ENCODE measurements at regions not wholly inside any gene's neighbourhood (a gene's known extent, or its start where the extent isn't known, plus 50 kb on each side); places are given as distances from the start of the nearest gene placed in this dataset.

DNA sequence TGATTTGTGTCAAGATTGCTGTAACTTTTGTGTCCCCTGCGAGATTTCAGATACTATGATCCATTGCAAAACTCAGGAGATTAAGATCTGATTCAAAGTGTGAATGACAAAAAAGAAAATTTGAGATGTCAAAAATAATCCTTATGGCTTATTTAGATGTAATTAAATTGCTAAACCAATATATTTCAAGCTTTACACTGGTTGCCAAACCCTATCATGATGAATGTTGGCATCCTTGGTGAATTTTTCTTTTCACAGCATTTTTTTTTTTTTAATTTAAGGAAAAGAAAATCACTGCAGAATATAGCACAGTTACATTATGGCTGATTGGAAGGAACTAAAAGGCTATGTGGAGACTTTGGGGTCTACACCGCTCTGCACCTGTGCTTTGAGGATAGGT, 133.5 kb upstream of the PITRM1 start:
- TF ChIP-seq ZFP30 (CRISPR knock-in tag; IDR thresholded peaks at IDR 0.05), result no peak
- TF ChIP-seq, protein P1, sequence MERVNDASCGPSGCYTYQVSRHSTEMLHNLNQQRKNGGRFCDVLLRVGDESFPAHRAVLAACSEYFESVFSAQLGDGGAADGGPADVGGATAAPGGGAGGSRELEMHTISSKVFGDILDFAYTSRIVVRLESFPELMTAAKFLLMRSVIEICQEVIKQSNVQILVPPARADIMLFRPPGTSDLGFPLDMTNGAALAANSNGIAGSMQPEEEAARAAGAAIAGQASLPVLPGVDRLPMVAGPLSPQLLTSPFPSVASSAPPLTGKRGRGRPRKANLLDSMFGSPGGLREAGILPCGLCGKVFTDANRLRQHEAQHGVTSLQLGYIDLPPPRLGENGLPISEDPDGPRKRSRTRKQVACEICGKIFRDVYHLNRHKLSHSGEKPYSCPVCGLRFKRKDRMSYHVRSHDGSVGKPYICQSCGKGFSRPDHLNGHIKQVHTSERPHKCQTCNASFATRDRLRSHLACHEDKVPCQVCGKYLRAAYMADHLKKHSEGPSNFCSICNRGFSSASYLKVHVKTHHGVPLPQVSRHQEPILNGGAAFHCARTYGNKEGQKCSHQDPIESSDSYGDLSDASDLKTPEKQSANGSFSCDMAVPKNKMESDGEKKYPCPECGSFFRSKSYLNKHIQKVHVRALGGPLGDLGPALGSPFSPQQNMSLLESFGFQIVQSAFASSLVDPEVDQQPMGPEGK (CRISPR knock-in tag; IDR thresholded peaks at IDR 0.05; ENCODE audit: borderline replicate concordance), result no peak
- TF ChIP-seq OSR1 (CRISPR knock-in tag; IDR thresholded peaks at IDR 0.05), result no peak
- no peak for TF ChIP-seq ZNF565 (CRISPR knock-in tag; conservative IDR thresholded peaks at IDR 0.05; ENCODE audit: low read depth)
- TF ChIP-seq, protein P2, sequence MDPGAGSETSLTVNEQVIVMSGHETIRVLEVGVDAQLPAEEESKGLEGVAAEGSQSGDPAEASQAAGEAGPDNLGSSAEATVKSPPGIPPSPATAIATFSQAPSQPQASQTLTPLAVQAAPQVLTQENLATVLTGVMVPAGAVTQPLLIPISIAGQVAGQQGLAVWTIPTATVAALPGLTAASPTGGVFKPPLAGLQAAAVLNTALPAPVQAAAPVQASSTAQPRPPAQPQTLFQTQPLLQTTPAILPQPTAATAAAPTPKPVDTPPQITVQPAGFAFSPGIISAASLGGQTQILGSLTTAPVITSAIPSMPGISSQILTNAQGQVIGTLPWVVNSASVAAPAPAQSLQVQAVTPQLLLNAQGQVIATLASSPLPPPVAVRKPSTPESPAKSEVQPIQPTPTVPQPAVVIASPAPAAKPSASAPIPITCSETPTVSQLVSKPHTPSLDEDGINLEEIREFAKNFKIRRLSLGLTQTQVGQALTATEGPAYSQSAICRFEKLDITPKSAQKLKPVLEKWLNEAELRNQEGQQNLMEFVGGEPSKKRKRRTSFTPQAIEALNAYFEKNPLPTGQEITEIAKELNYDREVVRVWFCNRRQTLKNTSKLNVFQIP (CRISPR knock-in tag; IDR thresholded peaks at IDR 0.05; ENCODE audit: borderline replicate concordance, low read depth), result no peak
- TF ChIP-seq TOX (CRISPR knock-in tag; IDR thresholded peaks at IDR 0.05; ENCODE audit: borderline replicate concordance), result no peak
- TF ChIP-seq ARNTL (CRISPR knock-in tag; IDR thresholded peaks at IDR 0.05; ENCODE audit: borderline replicate concordance, low read depth), result no peak
- no peak for TF ChIP-seq BACH2 (CRISPR knock-in tag; IDR thresholded peaks at IDR 0.05; ENCODE audit: borderline replicate concordance)
- TF ChIP-seq ZC3H10 (CRISPR knock-in tag; IDR thresholded peaks at IDR 0.05), result no peak
- TF ChIP-seq ESRRG (CRISPR knock-in tag; IDR thresholded peaks at IDR 0.05), result no peak
- no peak for TF ChIP-seq GLIS3 (CRISPR knock-in tag; IDR thresholded peaks at IDR 0.05)
- no peak for TF ChIP-seq ZFP3 (CRISPR knock-in tag; IDR thresholded peaks at IDR 0.05)
- TF ChIP-seq TCF4 (CRISPR knock-in tag; IDR thresholded peaks at IDR 0.05; ENCODE audit: borderline replicate concordance), result no peak
- TF ChIP-seq ISL1 (CRISPR knock-in tag; IDR thresholded peaks at IDR 0.05), result no peak
- TF ChIP-seq ZNF70 (CRISPR knock-in tag; IDR thresholded peaks at IDR 0.05), result no peak
- no peak for TF ChIP-seq ZNF8 (CRISPR knock-in tag; IDR thresholded peaks at IDR 0.05)
- TF ChIP-seq SNAI2 (CRISPR knock-in tag; IDR thresholded peaks at IDR 0.05), result no peak
- TF ChIP-seq RARB (CRISPR knock-in tag; IDR thresholded peaks at IDR 0.05), result no peak
- TF ChIP-seq, protein P3, sequence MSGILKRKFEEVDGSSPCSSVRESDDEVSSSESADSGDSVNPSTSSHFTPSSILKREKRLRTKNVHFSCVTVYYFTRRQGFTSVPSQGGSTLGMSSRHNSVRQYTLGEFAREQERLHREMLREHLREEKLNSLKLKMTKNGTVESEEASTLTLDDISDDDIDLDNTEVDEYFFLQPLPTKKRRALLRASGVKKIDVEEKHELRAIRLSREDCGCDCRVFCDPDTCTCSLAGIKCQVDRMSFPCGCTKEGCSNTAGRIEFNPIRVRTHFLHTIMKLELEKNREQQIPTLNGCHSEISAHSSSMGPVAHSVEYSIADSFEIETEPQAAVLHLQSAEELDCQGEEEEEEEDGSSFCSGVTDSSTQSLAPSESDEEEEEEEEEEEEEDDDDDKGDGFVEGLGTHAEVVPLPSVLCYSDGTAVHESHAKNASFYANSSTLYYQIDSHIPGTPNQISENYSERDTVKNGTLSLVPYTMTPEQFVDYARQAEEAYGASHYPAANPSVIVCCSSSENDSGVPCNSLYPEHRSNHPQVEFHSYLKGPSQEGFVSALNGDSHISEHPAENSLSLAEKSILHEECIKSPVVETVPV (CRISPR knock-in tag; IDR thresholded peaks at IDR 0.05), result no peak
- no peak for TF ChIP-seq PPARA (CRISPR knock-in tag; IDR thresholded peaks at IDR 0.05; ENCODE audit: borderline replicate concordance)
- no peak for ATAC-seq

DNA sequence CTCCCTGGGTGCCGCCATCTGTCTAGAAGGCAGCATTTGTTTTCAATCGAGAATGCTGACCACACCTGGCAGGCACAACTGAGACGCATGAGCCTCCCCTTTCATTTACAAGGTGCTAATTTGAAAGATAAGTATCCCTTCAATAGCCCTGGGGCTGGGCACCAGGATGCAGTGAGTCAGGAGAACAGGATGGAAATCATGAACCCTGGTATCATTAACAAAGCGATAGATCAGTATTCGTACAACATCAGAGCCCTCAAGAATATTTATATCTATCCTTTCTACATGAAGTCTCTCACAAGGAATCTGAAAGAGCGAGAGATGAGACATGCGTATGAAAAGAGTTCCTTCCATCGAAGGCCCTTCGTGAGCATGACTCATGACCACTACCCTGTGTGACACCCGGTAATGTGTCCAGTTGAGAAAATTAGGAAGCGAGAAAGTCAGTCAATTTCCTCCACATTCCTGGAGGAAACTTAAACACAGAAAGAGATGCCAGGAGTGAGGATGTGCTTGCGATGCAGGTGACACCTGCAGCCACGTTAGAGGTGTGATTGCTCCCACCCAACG, 123.1 kb upstream of the PITRM1 start:
- TF ChIP-seq, protein P2 (CRISPR knock-in tag; IDR thresholded peaks at IDR 0.05; ENCODE audit: borderline replicate concordance, low read depth), result no peak
- no peak for TF ChIP-seq SNAI2 (CRISPR knock-in tag; IDR thresholded peaks at IDR 0.05)
- TF ChIP-seq ISL1 (CRISPR knock-in tag; IDR thresholded peaks at IDR 0.05), result no peak
- no peak for TF ChIP-seq ZNF70 (CRISPR knock-in tag; IDR thresholded peaks at IDR 0.05)
- no peak for TF ChIP-seq RARB (CRISPR knock-in tag; IDR thresholded peaks at IDR 0.05)
- TF ChIP-seq ZNF565 (CRISPR knock-in tag; conservative IDR thresholded peaks at IDR 0.05; ENCODE audit: low read depth), result no peak
- TF ChIP-seq ARNTL (CRISPR knock-in tag; IDR thresholded peaks at IDR 0.05; ENCODE audit: borderline replicate concordance, low read depth), result no peak
- TF ChIP-seq ZC3H10 (CRISPR knock-in tag; IDR thresholded peaks at IDR 0.05), result no peak
- no peak for TF ChIP-seq ZFP3 (CRISPR knock-in tag; IDR thresholded peaks at IDR 0.05)
- TF ChIP-seq, protein P4, sequence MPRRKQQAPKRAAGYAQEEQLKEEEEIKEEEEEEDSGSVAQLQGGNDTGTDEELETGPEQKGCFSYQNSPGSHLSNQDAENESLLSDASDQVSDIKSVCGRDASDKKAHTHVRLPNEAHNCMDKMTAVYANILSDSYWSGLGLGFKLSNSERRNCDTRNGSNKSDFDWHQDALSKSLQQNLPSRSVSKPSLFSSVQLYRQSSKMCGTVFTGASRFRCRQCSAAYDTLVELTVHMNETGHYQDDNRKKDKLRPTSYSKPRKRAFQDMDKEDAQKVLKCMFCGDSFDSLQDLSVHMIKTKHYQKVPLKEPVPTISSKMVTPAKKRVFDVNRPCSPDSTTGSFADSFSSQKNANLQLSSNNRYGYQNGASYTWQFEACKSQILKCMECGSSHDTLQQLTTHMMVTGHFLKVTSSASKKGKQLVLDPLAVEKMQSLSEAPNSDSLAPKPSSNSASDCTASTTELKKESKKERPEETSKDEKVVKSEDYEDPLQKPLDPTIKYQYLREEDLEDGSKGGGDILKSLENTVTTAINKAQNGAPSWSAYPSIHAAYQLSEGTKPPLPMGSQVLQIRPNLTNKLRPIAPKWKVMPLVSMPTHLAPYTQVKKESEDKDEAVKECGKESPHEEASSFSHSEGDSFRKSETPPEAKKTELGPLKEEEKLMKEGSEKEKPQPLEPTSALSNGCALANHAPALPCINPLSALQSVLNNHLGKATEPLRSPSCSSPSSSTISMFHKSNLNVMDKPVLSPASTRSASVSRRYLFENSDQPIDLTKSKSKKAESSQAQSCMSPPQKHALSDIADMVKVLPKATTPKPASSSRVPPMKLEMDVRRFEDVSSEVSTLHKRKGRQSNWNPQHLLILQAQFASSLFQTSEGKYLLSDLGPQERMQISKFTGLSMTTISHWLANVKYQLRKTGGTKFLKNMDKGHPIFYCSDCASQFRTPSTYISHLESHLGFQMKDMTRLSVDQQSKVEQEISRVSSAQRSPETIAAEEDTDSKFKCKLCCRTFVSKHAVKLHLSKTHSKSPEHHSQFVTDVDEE (CRISPR knock-in tag; IDR thresholded peaks at IDR 0.05), result no peak
- TF ChIP-seq BACH2 (CRISPR knock-in tag; IDR thresholded peaks at IDR 0.05; ENCODE audit: borderline replicate concordance), result no peak
- TF ChIP-seq TCF4 (CRISPR knock-in tag; IDR thresholded peaks at IDR 0.05; ENCODE audit: borderline replicate concordance), result no peak
- TF ChIP-seq CSDC2 (CRISPR knock-in tag; IDR thresholded peaks at IDR 0.05), result no peak
- no peak for TF ChIP-seq PPARA (CRISPR knock-in tag; IDR thresholded peaks at IDR 0.05; ENCODE audit: borderline replicate concordance)
- no peak for TF ChIP-seq ZFP30 (CRISPR knock-in tag; IDR thresholded peaks at IDR 0.05)
- TF ChIP-seq GLIS3 (CRISPR knock-in tag; IDR thresholded peaks at IDR 0.05), result no peak
- no peak for ATAC-seq
